Transverse colon (tissue), 4 donors: ENCODE measurements at regions not wholly inside any gene's neighbourhood (a gene's known extent, or its start where the extent isn't known, plus 50 kb on each side); places are given as distances from the start of the nearest gene placed in this dataset.
A peak's percentile ranks its signal among the peaks of the same experiment; 100 is the strongest.

ENCODE experiments used
- DNase-seq: peaks from one replicate; pipeline ENCODE4 v3.0.0-alpha.2; 2019
- H3K27ac ChIP-seq, 4 donors: fragments of 200-600 bp; sonication (generic); 2 replicates each; pipeline ENCODE4 v1.5.1; 2016 to 2018; ENCODE audit warnings: inconsistent platforms in 4 of 4
- H3K27me3 ChIP-seq: fragments of 200-600 bp; sonication (generic); 2 replicates; pipeline ENCODE4 v1.5.1; 2017; ENCODE audit warnings: inconsistent platforms
- H3K36me3 ChIP-seq, 4 donors: fragments of 200-600 bp; sonication (generic); 2 replicates each; pipeline ENCODE4 v1.5.1; 2017 to 2019; ENCODE audit warnings: inconsistent platforms in 4 of 4
- H3K4me1 ChIP-seq, 4 donors: fragments of 200-600 bp; sonication (generic); 2 replicates each; pipeline ENCODE4 v1.5.1; 2017 to 2020; ENCODE audit warnings: inconsistent platforms in 4 of 4
- H3K4me3 ChIP-seq, 4 donors: fragments of 200-600 bp; sonication (generic); 1 replicate in 1 of 4; 2 replicates in 3 of 4; pipeline versions ENCODE4 v1.5.1 to v1.6.1; 2017 to 2019; ENCODE audit warnings: inconsistent platforms in 4 of 4
- H3K9me3 ChIP-seq, 2 donors: fragments of 200-600 bp; sonication (generic); 2 replicates each; pipeline ENCODE4 v1.5.1; 2017 to 2019; ENCODE audit warnings: inconsistent platforms in 2 of 2
- CTCF ChIP-seq, 5 experiments: fragments of 200-600 bp in 3 of 5; fragments of 450-650 bp in 2 of 5; sonication (generic) in 3 of 5; IDR thresholded peaks; 1 replicate in 2 of 5; 2 replicates in 3 of 5; pipeline ENCODE4 v1.5.1; 2016 to 2017; ENCODE audit warnings: antibody characterized with exemption in 5 of 5, inconsistent platforms in 3 of 5, mild to moderate bottlenecking in 2 of 5, moderate library complexity in 1 of 5
- EP300 ChIP-seq: sonication (generic); formaldehyde crosslinking; IDR thresholded peaks from one replicate; pipeline ENCODE4 v1.6.1; 2017; ENCODE audit warnings: antibody characterized with exemption, low read depth
- POLR2A ChIP-seq: fragments of 450-650 bp; IDR thresholded peaks from one replicate; pipeline ENCODE4 v1.6.1; 2016; ENCODE audit warnings: antibody characterized with exemption, mild to moderate bottlenecking, moderate library complexity
- POLR2AphosphoS5 ChIP-seq, 3 donors: sonication (generic); formaldehyde crosslinking; IDR thresholded peaks; one replicate each; pipeline ENCODE4 v1.6.1; 2016; ENCODE audit warnings: antibody characterized with exemption in 3 of 3
- WGBS, 2 donors: methylation state at CpG; one replicate each; pipeline ENCODE4 v1.1.5; 2018; ENCODE audit warnings: low coverage in 1 of 2; 5-methylcytosine and 5-hydroxymethylcytosine counted together
- in situ Hi-C, 4 donors: fragments of 200-750 bp; cut with MboI; loops; one replicate each; pipeline versions ENCODE4 v1.15.0 to v1.15.1; 2017; ENCODE audit warnings: low sequenced_read_pairs in 3 of 4, low pct_ligation_motif_present in 1 of 4, low pct_unique_long_range_greater_than_20kb in 1 of 4
- intact Hi-C: fragments of 100-400 bp; cut with DNase I; formaldehyde crosslinking; loops from one replicate; pipeline ENCODE4 v1.15.1; 2023; ENCODE audit warnings: low total_unique reads

GRCh38 chr6:166008441-166009369 is 158.9 kb downstream of the TBXT start:
- Histone ChIP-seq H3K27me3 (peaks cover 52% of the 10 kb centered on the region), H3K36me3 (no peaks in the 10 kb centered on the region), H3K27ac (no peak overlapping the region), H3K9me3 (no peaks in the 10 kb centered on the region), H3K4me3 (peak overlapping the region; percentile 4 to 30 (median 16)), H3K4me1 (peaks cover 10 to 24% (median 18%) of the 10 kb centered on the region in 4 donors)
- no peak for DNase-seq
- TF ChIP-seq CTCF (IDR thresholded peaks at IDR 0.05): peak in 1 of 5 experiments; percentile 14
- TF ChIP-seq EP300: peak; percentile 74
- no peak for TF ChIP-seq POLR2A
- peak in 1 of 3 donors; percentile 15 for TF ChIP-seq POLR2AphosphoS5 (IDR thresholded peaks at IDR 0.05)
- intact Hi-C loops (no loop called here), in situ Hi-C loops (no loop called here)
- 6 to 11% methylated on average over 15 to 68 of the region's 68 CpGs for WGBS, 2 donors

GRCh38 chr6:166007349-166008263 is 160.0 kb downstream of the TBXT start:
- no peaks in the 10 kb centered on the region for H3K9me3 ChIP-seq
- peaks cover 52% of the 10 kb centered on the region for H3K27me3 ChIP-seq
- H3K4me1 ChIP-seq: peaks cover 10 to 24% (median 18%) of the 10 kb centered on the region in 4 donors
- in situ Hi-C loops: no loop called here
- TF ChIP-seq CTCF (IDR thresholded peaks at IDR 0.05): no peak
- TF ChIP-seq EP300: no peak
- no peak for TF ChIP-seq POLR2AphosphoS5 (IDR thresholded peaks at IDR 0.05)
- TF ChIP-seq POLR2A: no peak
- intact Hi-C loops: loop anchor here (2.0 kb wide), 1 partner anchor 131 kb away; no protein-coding TSS in a partner anchor
- no peaks in the 10 kb centered on the region for H3K36me3 ChIP-seq
- peak; percentile 54 for DNase-seq
- H3K27ac ChIP-seq: peak overlapping the region; percentile 72 to 89 (median 77)
- H3K4me3 ChIP-seq: peak overlapping the region in 1 of 4 donors; percentile 30
- 13 to 15% methylated on average over 16 to 18 of the region's 18 CpGs for WGBS, 2 donors

- Histone ChIP-seq H3K4me3 (peak overlapping the region in 1 of 4 donors; percentile 34), H3K27ac (peak overlapping the region; percentile 72 to 89 (median 77)), H3K36me3 (no peaks in the 10 kb centered on the region), H3K9me3 (no peaks in the 10 kb centered on the region), H3K4me1 (peaks cover 10 to 24% (median 18%) of the 10 kb centered on the region in 4 donors), H3K27me3 (peaks cover 52% of the 10 kb centered on the region)
- TF ChIP-seq CTCF (IDR thresholded peaks at IDR 0.05) (no peak), POLR2A (no peak), EP300 (no peak), POLR2AphosphoS5 (IDR thresholded peaks at IDR 0.05) (no peak)
- DNase-seq: no peak
- WGBS, 2 donors: 31 to 41% methylated on average over 3 to 6 of the region's 6 CpGs
- intact Hi-C loops: loop anchor here (2.0 kb wide), 1 partner anchor 130 kb away; no protein-coding TSS in a partner anchor
- in situ Hi-C loops: no loop called here
Measured at GRCh38 chr6:166006900-166007301, 160.8 kb downstream of the TBXT start.
